GM21717 (cell line): ENCODE measurements at regions not wholly inside any gene's neighbourhood (a gene's known extent, or its start where the extent isn't known, plus 50 kb on each side); places are given as distances from the start of the nearest gene placed in this dataset.

ENCODE experiments used
- ATAC-seq: cut with Tn5 transposase; IDR thresholded peaks from one replicate; pipeline ENCODE4 v1.9.1; 2021; ENCODE audit warnings: mild to moderate bottlenecking, moderate library complexity; ENCODE audit not compliant: unreplicated experiment

GRCh38 chr5:39587675-39588074, 162.9 kb upstream of the DAB2 start:
- ATAC-seq = no peak

GRCh38 chr5:39586185-39586584, 161.4 kb upstream of the DAB2 start:
- ATAC-seq = no peak

- ATAC-seq = no peak
Measured at GRCh38 chr5:39584927-39585326, 160.1 kb upstream of the DAB2 start.

- ATAC-seq = no peak
Measured at GRCh38 chr5:39580702-39581453, 156.1 kb upstream of the DAB2 start.

DNA sequence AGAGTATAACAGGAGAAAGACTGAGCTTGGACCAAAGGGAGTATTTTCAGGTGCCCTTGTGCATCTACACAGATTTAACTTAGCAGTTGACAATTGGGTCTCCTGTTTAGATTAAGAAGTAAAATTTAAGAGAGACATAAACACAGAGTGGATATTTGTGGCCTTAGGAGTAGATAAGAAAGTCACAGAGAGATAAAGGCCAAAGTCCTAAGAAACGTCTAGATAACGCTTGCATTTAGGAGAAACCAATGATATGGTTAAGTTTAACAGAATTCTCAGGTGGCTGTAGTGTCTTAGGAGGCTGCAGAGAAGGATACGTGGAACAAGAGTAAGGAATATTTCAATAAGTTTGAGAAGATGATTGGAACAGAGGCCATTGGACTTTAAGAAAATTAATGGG, 155.0 kb upstream of the DAB2 start:
- no peak for ATAC-seq

- ATAC-seq = no peak
Measured at GRCh38 chr5:39578887-39579497, 154.2 kb upstream of the DAB2 start.

DNA sequence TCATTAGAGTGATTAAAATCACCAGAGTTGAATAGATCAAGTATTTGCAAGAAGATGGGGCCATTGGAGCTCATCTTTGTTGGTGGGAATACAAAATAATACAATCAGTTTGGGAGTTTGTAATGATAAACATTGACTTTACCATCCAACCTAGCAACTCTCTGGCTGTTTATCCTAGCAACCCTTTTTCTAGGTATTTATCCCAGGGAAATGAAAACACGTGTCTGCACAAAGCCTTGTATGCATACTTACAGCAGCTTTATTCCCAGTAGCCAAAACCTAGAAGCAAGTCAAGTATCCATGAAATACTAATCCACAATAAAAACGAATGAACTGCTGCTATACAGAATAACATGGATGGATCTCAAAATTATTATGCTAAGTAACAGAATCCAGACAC, 152.7 kb upstream of the DAB2 start:
- no peak for ATAC-seq

DNA sequence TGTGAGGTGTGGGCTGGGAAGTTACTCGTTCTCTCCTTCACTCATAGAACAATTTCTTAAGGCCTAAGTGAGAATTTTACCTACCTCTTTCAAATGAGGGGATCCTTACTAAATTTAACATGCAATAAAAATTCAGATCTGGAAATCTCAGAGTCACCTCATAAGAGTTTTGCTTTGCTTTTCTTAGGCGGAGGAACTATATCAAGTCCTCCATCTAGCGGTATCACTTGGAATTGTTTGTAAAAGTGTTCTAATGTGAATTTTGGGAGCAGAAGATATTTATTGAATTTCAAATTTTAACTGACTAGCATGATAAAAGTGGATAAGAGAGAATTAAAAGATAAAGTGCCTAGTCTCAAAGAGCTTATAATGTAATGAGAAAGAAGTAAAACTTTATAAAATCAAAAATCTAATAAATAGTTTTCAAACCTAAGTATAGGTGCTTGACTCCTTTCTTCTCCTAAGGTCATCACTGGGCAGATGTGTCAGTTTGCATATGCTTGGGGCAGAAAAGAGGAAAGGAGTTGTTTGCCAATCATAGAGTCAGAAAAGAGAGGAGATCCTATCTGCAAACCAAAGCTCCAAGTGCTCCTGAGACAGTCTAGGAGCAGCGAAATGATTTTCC, 145.7 kb upstream of the DAB2 start:
- ATAC-seq = no peak

DNA sequence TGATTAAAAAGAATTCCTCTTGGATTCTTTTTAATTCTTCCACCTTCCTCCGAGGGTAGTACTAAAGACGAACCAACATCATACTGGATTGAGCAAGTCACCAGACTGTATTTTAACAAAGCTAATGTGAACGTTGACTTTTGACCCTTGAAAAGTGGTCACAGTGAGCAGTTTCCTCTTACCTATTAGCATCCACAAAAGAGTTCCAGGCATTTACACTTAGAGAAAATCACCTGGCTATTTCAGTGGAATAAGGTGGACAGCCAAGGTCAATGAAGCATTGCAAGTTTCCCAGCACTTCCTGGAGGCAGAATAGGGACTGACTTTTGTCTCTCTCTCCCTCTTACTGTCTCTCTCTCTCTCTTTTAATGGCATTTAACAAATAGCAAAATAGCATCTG, 145.1 kb upstream of the DAB2 start:
- no peak for ATAC-seq

- no peak for ATAC-seq
Measured at GRCh38 chr5:39566891-39567290, 142.1 kb upstream of the DAB2 start.

- ATAC-seq = no peak
Measured at GRCh38 chr5:39566029-39566428, 141.2 kb upstream of the DAB2 start.

GRCh38 chr5:39561421-39561820, 136.6 kb upstream of the DAB2 start:
- no peak for ATAC-seq

- no peak for ATAC-seq
Measured at GRCh38 chr5:39560726-39561125, 135.9 kb upstream of the DAB2 start.

DNA sequence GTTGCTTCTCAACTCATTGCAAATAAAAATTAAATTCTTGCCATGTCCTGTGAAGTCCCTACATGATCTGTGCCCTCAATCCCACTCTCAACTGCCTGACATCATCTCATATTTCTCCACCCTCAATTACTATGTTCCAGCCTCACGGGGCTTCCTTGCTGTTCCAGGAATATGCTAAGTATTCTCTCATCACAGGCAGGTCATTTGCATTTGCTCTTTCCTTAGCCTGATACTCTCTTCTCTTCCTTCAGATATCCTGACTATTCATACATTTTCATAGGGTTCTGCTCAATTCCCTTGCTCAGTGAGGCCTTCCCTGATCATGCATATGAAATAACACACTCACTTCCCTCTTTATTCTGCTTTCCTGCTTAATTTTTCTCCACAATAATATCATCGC, 135.1 kb upstream of the DAB2 start:
- ATAC-seq = no peak

- no peak for ATAC-seq
Measured at GRCh38 chr5:39558541-39558940, 133.8 kb upstream of the DAB2 start.

DNA sequence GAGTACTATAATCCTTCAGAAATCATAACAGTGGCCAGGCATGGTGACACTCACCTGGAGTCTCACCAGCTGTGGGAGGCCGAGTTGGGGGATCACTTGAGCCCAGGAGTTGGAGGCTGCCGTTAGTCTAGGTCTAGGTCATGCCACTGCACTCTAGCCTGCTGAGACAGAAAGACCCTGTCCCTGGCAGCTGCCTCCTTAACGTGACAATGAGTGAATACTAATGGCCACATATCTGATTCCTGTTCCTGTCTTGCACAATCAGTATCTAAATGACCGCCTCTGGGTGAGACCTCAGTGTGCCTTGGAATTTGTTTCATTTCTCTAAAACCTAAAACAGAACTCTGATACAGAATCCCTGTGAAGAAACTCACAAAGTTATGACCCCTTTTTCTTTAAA, 131.0 kb upstream of the DAB2 start:
- ATAC-seq = no peak

- no peak for ATAC-seq
Measured at GRCh38 chr5:39547553-39548154, 122.9 kb upstream of the DAB2 start.

DNA sequence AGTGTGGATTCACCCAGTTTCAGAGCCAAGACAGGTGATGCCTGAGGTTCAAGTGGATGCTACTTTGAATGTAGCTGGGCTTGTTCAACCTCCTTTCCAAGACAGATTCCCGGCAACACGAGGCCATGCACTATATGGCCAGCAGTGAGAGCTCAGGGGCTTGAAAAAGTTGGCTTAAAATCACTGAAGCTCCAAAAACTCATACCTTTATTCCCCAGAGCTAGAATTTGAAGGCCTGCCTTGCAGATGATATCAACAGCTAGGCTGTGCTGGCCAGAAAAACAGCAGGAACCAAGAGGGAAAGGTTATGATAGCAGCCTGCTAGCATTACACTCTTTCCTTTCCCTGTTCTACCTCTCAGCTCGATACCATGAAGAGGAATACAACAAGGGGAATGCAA, 120.2 kb upstream of the DAB2 start:
- no peak for ATAC-seq

DNA sequence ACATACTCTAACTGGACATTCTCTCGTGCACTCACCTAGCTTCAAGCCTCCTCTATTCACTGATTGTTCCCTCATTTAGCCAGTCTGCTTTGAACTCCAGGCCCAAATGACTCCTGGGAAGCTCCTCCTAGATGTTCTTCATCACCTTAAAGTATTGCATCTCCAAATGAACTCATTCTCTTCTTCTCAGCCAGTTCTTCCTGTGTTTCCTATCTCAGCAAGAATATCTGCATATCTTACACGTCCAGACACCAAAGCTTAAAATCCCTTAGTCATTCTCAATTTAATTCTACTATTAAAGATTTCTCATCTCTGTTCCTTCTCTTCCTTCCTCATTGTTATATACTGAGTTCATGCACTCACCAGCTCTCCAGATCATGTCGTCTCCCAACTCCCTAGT, 118.6 kb upstream of the DAB2 start:
- no peak for ATAC-seq

- no peak for ATAC-seq
Measured at GRCh38 chr5:39542511-39543285, 117.9 kb upstream of the DAB2 start.

DNA sequence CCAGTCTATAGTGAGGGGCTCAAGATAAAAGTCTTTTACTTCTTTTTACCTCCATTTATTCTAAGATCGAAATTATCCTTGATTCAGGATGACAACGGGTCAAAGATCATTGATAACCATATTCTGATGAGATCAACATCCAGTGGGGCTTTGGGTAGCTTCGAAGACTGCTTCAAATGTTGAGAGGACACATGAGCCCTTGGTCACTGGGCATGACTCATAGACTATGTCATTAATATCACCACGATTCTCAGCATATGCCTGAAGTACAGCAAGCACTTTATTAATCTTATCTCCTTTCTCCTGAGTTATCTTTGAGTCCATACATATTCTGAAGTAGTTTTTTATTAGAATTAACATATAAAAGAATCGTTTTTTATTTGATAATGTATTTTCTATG, 117.1 kb upstream of the DAB2 start:
- no peak for ATAC-seq
